ENCODE measurements at regions not wholly inside any gene's neighbourhood (a gene's known extent, or its start where the extent isn't known, plus 50 kb on each side); places are given as distances from the start of the nearest gene placed in this dataset.

DNA sequence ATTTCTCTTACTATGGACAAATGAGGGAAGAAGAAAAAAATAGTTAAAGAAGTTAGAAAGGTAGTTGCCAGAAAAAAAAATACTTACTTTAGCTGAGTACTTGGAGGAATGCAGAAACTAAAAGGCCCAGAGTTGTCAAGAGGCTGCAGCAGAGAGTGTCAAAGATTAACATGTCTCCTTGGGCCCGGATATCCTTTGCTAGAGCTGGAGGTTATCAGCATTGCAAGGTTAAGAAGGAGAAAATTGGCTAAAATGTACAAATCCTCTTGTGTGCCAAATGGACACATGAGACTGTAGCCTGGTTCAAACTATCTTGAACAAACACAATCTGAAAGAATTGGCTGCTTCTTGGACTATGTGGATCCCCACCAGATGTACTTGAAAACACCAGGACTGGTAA, 377.0 kb downstream of the SEMA3D start:
- no peak for DNase-seq (ENCODE audit: extremely low spot score)
- TF ChIP-seq CTCF (IDR thresholded peaks at IDR 0.05; ENCODE audit: control extremely low read depth, extremely low read depth, low read depth, missing control alignments) = no peak
- CTCF ChIA-PET = interaction anchor here (1.3 kb wide), 1 partner anchor 9 kb away, joined by 4 read pairs; no protein-coding TSS in a partner anchor
- POLR2A ChIA-PET = no interaction called here

DNA sequence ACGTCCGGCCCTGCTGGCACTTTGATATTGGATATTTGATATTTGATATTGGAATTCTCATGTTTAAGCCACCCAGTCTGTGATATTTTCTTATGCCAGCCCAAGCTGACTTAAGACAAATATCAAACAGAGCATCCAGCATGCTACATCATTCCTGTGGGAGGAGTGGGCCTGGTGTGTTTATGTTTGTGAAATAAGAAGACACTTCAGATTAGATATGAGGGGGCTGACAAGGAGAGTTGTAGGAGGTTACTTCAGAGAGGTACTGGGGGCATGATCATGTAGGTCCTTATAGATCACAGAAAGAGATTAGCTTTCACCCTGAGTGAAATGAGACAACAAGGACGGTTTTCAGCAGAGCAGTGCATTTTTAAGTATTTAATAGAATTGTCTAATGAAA, 382.9 kb downstream of the SEMA3D start:
- TF ChIP-seq CTCF (IDR thresholded peaks at IDR 0.05; ENCODE audit: control extremely low read depth, extremely low read depth, low read depth, missing control alignments) = no peak
- ChIA-PET CTCF (no interaction called here), POLR2A (no interaction called here)
- DNase-seq (ENCODE audit: extremely low spot score) = no peak

DNA sequence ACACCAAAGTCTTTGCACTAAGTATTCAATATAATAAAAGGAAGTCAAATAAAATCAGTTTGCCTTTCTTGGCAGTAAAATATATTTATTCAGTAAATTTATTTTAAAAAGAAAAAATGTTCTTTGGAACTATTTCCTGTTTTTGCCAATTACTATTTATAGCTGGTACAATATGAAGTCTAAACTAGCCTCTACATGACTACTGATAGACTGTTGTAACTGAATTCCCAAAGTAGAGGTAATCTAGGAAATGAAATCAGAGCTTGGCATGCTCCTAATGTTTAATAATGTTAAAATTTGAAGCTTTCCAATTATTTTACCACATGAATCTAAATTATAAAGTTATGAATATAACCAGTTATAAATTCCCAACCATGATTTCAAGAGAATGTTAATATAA, 385.5 kb downstream of the SEMA3D start:
- ChIA-PET CTCF (interaction anchor here (0.7 to 1.7 kb wide), 3 partner anchors 9 to 15 kb away, joined by 3 to 4 read pairs (median 4); no protein-coding TSS in a partner anchor), POLR2A (no interaction called here)
- no peak for TF ChIP-seq CTCF (IDR thresholded peaks at IDR 0.05; ENCODE audit: control extremely low read depth, extremely low read depth, low read depth, missing control alignments)
- DNase-seq (ENCODE audit: extremely low spot score) = no peak

DNA sequence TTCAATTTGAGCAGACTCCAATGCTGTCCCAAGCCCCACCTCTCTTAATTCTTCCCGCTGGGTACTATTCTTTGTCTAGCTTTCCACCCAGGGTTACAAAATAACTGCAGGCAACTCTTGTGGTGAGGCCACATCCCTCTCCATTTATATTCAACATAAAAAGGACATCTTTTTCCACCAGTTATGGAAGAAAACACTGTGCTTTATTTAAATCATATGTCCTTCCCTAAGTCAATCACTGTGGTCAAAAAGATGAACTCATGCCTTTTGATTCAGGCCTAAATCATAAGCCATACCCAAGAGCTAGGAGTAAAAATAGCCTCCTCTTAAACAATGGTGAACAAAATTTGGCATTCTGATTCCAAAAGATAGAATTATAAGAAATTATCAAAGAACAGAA, 386.0 kb downstream of the SEMA3D start:
- POLR2A ChIA-PET = no interaction called here
- CTCF ChIA-PET = interaction anchor here (1.3 to 1.7 kb wide), 2 partner anchors 9 to 15 kb away, joined by 4 read pairs; no protein-coding TSS in a partner anchor
- DNase-seq (ENCODE audit: extremely low spot score) = no peak
- no peak for TF ChIP-seq CTCF (IDR thresholded peaks at IDR 0.05; ENCODE audit: control extremely low read depth, extremely low read depth, low read depth, missing control alignments)

DNA sequence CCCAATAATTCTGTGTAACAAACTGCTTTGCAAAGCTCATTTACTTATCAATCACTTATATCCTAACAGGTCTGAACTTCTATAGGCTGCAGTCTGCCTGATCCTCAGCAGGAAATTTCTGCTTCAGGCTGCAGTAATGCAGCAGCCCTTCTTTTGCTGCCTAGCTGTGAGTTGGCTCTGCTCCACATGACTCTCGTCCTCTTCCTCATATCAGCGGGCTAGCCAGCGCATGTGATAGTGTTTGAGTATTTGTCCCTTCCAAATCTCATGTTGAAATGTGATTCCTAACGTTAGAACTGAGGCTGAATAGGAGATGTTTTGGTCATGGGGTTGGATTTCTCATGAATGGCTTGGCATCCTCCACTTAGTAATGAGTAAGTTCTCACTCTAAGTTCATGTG, 387.8 kb downstream of the SEMA3D start:
- ChIA-PET CTCF (interaction anchor here (1.4 kb wide), 1 partner anchor 9 kb away, joined by 4 read pairs; no protein-coding TSS in a partner anchor), POLR2A (no interaction called here)
- TF ChIP-seq CTCF (IDR thresholded peaks at IDR 0.05; ENCODE audit: control extremely low read depth, extremely low read depth, low read depth, missing control alignments) = no peak
- DNase-seq (ENCODE audit: extremely low spot score) = no peak

GRCh38 chr7:84792231-84792893, 394.5 kb downstream of the SEMA3D start:
- POLR2A ChIA-PET = no interaction called here
- TF ChIP-seq CTCF (IDR thresholded peaks at IDR 0.05; ENCODE audit: control extremely low read depth, extremely low read depth, low read depth, missing control alignments) = no peak
- no peak for DNase-seq (ENCODE audit: extremely low spot score)
- CTCF ChIA-PET = no interaction called here

Measured in GM10248 (cell line).